Right cardiac atrium (tissue), 5 donors: ENCODE measurements at regions not wholly inside any gene's neighbourhood (a gene's known extent, or its start where the extent isn't known, plus 50 kb on each side); places are given as distances from the start of the nearest gene placed in this dataset.
A peak's percentile ranks its signal among the peaks of the same experiment; 100 is the strongest.

ENCODE experiments used
- ATAC-seq, 2 donors: fragments of 200-7000 bp; cut with Tn5 transposase; one replicate each; pipeline versions ENCODE4 v1.8.0 to v1.9.1; 2020; ENCODE audit warnings: moderate library complexity in 2 of 2, mild to moderate bottlenecking in 1 of 2
- DNase-seq, 3 donors: peaks; one replicate each; pipeline ENCODE4 v3.0.0-alpha.2; 2020
- H3K27ac ChIP-seq: one replicate; pipeline ENCODE4 v1.5.1; 2013; ENCODE audit warnings: mild to moderate bottlenecking, low read length, control low read depth, moderate library complexity
- H3K27me3 ChIP-seq: one replicate; pipeline ENCODE4 v1.6.1; 2013; ENCODE audit not compliant: control insufficient read depth, insufficient read depth
- H3K4me1 ChIP-seq: one replicate; pipeline ENCODE4 v1.6.1; 2013; ENCODE audit warnings: low read length; ENCODE audit not compliant: control insufficient read depth, insufficient read depth
- H3K4me3 ChIP-seq: one replicate; pipeline ENCODE4 v1.5.1; 2013; ENCODE audit warnings: low read length, control low read depth
- H3K9me3 ChIP-seq: one replicate; pipeline ENCODE4 v1.6.1; 2013; ENCODE audit warnings: low read length; ENCODE audit not compliant: control insufficient read depth
- WGBS: extraction: QIAGEN DNeasy Blood & Tissue Kit; methylation state at CpG from one replicate; pipeline ENCODE4 v1.1.7; 2013; 5-methylcytosine and 5-hydroxymethylcytosine counted together
- intact Hi-C, 4 donors: fragments of 100-400 bp; cut with DNase I; formaldehyde crosslinking; loops; one replicate each; pipeline versions ENCODE4 v1.11.0 to v1.14.0; 2022 to 2023
- donor health status: healthy with polysubstance abuse.
- donor health status: DM: no; HTN: yes; CAD: no.
- donor health status: DM: no; HTN: no; CAD: no.
- donor health status: DM: no; HTN: yes; CAD: no; lungs with severe emphysema.
- donor health status: DM: yes; HTN: yes; CAD: no.

- WGBS = 80% methylated on average over 8 of the region's 8 CpGs
- Histone ChIP-seq H3K9me3 (no peaks in the 10 kb centered on the region), H3K4me1 (no peaks in the 10 kb centered on the region), H3K27me3 (no peaks in the 10 kb centered on the region), H3K27ac (no peak overlapping the region), H3K4me3 (no peak overlapping the region)
- ATAC-seq = no peak
- intact Hi-C loops = no loop called here
- peak in 1 of 3 donors; percentile 24 for DNase-seq
Measured at GRCh38 chr12:102596031-102596430, 115.7 kb upstream of the IGF1 start.

GRCh38 chr12:102595315-102595714 lies 115.0 kb upstream of the IGF1 start:
- Histone ChIP-seq H3K9me3 (no peaks in the 10 kb centered on the region), H3K27ac (no peak overlapping the region), H3K4me1 (no peaks in the 10 kb centered on the region), H3K27me3 (no peaks in the 10 kb centered on the region), H3K4me3 (no peak overlapping the region)
- intact Hi-C loops = no loop called here
- 88% methylated on average over 10 of the region's 10 CpGs for WGBS
- no peak for ATAC-seq
- DNase-seq = no peak

GRCh38 chr12:102593134-102593533 lies 112.8 kb upstream of the IGF1 start:
- Histone ChIP-seq H3K4me1 (no peaks in the 10 kb centered on the region), H3K27ac (no peak overlapping the region), H3K9me3 (no peaks in the 10 kb centered on the region), H3K4me3 (no peak overlapping the region), H3K27me3 (no peaks in the 10 kb centered on the region)
- intact Hi-C loops = no loop called here
- 63% methylated on average over 4 of the region's 4 CpGs for WGBS
- DNase-seq (no peak), ATAC-seq (no peak)

- intact Hi-C loops = no loop called here
- no peak for DNase-seq
- no peak for ATAC-seq
- Histone ChIP-seq H3K4me1 (no peaks in the 10 kb centered on the region), H3K27me3 (no peaks in the 10 kb centered on the region), H3K27ac (no peak overlapping the region), H3K9me3 (no peaks in the 10 kb centered on the region), H3K4me3 (no peak overlapping the region)
- 82% methylated on average over 3 of the region's 3 CpGs for WGBS
Measured at GRCh38 chr12:102592134-102592533, 111.8 kb upstream of the IGF1 start.

GRCh38 chr12:102573237-102573636 lies 92.9 kb upstream of the IGF1 start:
- Histone ChIP-seq H3K4me3 (no peak overlapping the region), H3K4me1 (no peaks in the 10 kb centered on the region), H3K27ac (no peak overlapping the region), H3K9me3 (no peaks in the 10 kb centered on the region), H3K27me3 (no peaks in the 10 kb centered on the region)
- DNase-seq = no peak
- no peak for ATAC-seq
- intact Hi-C loops = no loop called here
- WGBS = 76% methylated on average over 1 of the region's 1 CpG

DNA sequence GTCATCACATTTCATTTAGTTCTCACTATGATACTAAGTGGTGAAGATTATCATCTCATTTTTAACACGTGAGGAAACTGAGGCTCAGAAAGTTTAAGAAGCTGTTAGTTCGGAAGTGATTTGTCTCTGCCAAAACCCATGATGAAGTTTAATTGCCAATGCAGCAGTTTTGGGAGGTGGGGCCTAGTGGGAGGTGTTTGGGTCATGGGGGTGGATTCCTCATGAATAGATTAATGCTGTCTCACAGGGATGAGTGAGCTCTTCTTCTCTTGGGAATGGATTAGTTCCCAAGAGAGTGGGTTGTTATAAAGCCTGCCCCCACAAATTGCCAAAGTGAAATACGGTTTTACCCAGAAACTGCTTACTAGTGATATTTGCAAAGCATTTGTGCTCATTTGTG lies 91.5 kb upstream of the IGF1 start:
- Histone ChIP-seq H3K4me1 (no peaks in the 10 kb centered on the region), H3K27me3 (no peaks in the 10 kb centered on the region), H3K9me3 (no peaks in the 10 kb centered on the region), H3K4me3 (no peak overlapping the region), H3K27ac (no peak overlapping the region)
- ATAC-seq = no peak
- WGBS = 80% methylated on average over 3 of the region's 3 CpGs
- DNase-seq = no peak
- intact Hi-C loops = no loop called here

GRCh38 chr12:102570256-102570655 lies 89.9 kb upstream of the IGF1 start:
- intact Hi-C loops = no loop called here
- DNase-seq = no peak
- WGBS = 76% methylated on average over 2 of the region's 2 CpGs
- no peaks in the 10 kb centered on the region for H3K27me3 ChIP-seq
- no peak overlapping the region for H3K27ac ChIP-seq
- H3K4me3 ChIP-seq = no peak overlapping the region
- no peak for ATAC-seq
- H3K9me3 ChIP-seq = no peaks in the 10 kb centered on the region
- H3K4me1 ChIP-seq = no peaks in the 10 kb centered on the region

- Histone ChIP-seq H3K27ac (no peak overlapping the region), H3K4me3 (no peak overlapping the region), H3K4me1 (no peaks in the 10 kb centered on the region), H3K9me3 (no peaks in the 10 kb centered on the region), H3K27me3 (no peaks in the 10 kb centered on the region)
- DNase-seq (no peak), ATAC-seq (no peak)
- intact Hi-C loops = no loop called here
- 57% methylated on average over 1 of the region's 1 CpG for WGBS
Measured at GRCh38 chr12:102569803-102570202, 89.4 kb upstream of the IGF1 start.

- H3K4me3 ChIP-seq = no peak overlapping the region
- WGBS = 68% methylated on average over 4 of the region's 4 CpGs
- ATAC-seq = no peak
- no peak overlapping the region for H3K27ac ChIP-seq
- H3K9me3 ChIP-seq = no peaks in the 10 kb centered on the region
- DNase-seq = no peak
- H3K27me3 ChIP-seq = no peaks in the 10 kb centered on the region
- H3K4me1 ChIP-seq = no peaks in the 10 kb centered on the region
- intact Hi-C loops = no loop called here
Measured at GRCh38 chr12:102568276-102568675, 87.9 kb upstream of the IGF1 start.

DNA sequence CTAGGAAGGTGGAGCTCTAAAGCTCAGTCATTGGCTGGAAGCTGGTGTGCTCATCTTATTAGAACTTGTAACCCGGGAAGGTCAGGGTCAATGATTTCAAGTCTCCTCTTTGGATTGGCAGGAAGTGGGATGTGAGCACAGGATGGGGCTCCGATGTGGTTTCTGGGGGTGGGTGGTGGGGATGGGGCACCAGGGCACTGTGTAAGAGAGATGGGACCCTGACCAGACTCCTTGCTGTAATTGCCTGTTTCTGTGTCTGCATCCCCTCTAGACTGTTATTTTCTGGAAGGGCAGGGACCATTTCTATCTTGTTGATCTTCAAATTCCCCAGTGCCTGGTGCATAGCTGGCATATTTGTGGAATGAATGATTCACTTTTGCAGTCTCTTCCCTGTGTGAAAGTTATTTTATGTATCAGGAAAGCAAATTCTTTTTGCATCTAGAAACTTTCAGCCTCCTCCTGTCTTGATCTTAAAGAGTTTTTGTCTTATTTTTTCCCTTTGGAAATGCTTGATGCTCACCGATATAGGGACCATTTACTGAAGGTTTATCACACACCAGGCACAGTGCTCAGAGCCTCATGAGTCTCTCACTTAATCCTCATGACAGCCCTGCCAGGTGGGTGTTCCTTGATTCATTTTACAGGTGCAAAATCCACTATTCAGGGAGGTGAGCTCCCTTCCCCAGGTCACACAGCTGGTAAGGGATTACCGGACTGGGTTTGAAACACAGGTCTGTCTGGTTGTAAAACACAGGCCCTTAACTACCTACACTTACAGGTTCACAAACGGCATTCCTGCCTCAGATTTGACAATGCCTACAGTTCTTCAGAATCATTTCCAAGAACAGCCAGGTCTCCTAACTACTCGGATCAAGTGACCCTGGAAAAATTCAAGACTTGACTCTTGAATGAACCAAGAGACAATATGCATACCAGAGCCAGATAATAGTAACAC lies 86.9 kb upstream of the IGF1 start:
- ATAC-seq = no peak
- intact Hi-C loops = no loop called here
- 72% methylated on average over 6 of the region's 6 CpGs for WGBS

GRCh38 chr12:102565555-102565954 lies 85.2 kb upstream of the IGF1 start:
- 73% methylated on average over 3 of the region's 3 CpGs for WGBS

More for the DNA sequence above, 86.9 kb upstream of the IGF1 start:
- no peak overlapping the region for H3K4me3 ChIP-seq
- H3K4me1 ChIP-seq = no peaks in the 10 kb centered on the region
- no peak for DNase-seq
- H3K27ac ChIP-seq = no peak overlapping the region
- H3K9me3 ChIP-seq = no peaks in the 10 kb centered on the region
- H3K27me3 ChIP-seq = no peaks in the 10 kb centered on the region

More at GRCh38 chr12:102565555-102565954, 85.2 kb upstream of the IGF1 start:
- no peak overlapping the region for H3K4me3 ChIP-seq
- H3K27me3 ChIP-seq = no peaks in the 10 kb centered on the region
- no peak for DNase-seq
- H3K27ac ChIP-seq = no peak overlapping the region
- intact Hi-C loops = no loop called here
- no peaks in the 10 kb centered on the region for H3K4me1 ChIP-seq
- no peak for ATAC-seq
- no peaks in the 10 kb centered on the region for H3K9me3 ChIP-seq
